HG03378 (cell line): ENCODE measurements at regions not wholly inside any gene's neighbourhood (a gene's known extent, or its start where the extent isn't known, plus 50 kb on each side); places are given as distances from the start of the nearest gene placed in this dataset.
"Not testable (repeated sequence)": the region's sequence is repeated elsewhere in the genome, so short reads cannot be mapped to it uniquely, and the experiment has no call there.

ENCODE experiments used
- ATAC-seq: cut with Tn5 transposase; IDR thresholded peaks from one replicate; pipeline ENCODE4 v1.9.1; 2021; ENCODE audit warnings: mild to moderate bottlenecking, moderate library complexity; ENCODE audit not compliant: unreplicated experiment

DNA sequence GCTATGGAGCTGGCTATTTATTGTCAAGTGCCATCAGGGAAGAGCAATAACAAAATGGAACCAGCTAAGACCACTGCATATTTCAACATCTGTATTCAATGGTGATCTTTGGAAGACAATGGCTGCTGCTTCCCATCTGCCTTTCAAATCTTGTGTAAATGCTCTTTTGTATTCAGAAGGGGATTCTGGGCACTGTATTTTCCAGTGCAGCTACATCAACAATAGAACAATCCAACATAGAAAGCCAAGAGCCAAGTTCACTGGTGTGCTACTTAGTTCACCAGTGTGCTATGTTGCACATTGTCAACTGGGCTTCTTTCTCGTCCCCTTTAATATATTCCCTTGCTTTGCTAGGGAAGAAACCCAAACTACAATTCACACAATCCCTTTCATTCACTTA is 128.8 kb upstream of the OR4E1 start:
- ATAC-seq = no peak

- ATAC-seq = no peak
Observed at GRCh38 chr14:21796916-21797315, 123.3 kb upstream of the OR4E1 start.

DNA sequence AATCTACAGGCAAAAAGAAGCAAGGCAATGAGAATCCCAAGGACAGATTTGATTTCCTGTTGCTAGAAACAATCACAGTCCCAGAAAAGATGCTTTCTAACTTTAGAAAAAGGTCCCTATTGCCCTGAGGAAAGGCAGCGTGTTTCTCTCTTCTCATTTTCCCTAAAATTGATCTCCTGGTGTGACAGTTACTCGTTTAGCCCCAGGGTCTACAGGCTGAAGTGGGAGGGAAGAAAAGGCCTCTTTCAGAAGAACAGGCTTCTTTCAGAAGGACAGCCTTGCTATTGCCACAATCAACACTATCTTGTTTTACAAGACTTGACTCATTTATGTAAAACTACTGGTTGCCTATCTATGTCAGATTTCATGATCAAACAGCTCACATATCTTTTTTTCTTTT is 121.8 kb upstream of the OR4E1 start:
- ATAC-seq = no peak

- ATAC-seq = no peak
Observed at GRCh38 chr14:21791749-21792148, 118.1 kb upstream of the OR4E1 start.

- ATAC-seq = not testable (repeated sequence)
Observed at GRCh38 chr14:21788687-21789086, 115.1 kb upstream of the OR4E1 start.

GRCh38 chr14:21787242-21787641 is 113.6 kb upstream of the OR4E1 start:
- not testable (repeated sequence) for ATAC-seq

- no peak for ATAC-seq
Observed at GRCh38 chr14:21781543-21781942, 107.9 kb upstream of the OR4E1 start.

DNA sequence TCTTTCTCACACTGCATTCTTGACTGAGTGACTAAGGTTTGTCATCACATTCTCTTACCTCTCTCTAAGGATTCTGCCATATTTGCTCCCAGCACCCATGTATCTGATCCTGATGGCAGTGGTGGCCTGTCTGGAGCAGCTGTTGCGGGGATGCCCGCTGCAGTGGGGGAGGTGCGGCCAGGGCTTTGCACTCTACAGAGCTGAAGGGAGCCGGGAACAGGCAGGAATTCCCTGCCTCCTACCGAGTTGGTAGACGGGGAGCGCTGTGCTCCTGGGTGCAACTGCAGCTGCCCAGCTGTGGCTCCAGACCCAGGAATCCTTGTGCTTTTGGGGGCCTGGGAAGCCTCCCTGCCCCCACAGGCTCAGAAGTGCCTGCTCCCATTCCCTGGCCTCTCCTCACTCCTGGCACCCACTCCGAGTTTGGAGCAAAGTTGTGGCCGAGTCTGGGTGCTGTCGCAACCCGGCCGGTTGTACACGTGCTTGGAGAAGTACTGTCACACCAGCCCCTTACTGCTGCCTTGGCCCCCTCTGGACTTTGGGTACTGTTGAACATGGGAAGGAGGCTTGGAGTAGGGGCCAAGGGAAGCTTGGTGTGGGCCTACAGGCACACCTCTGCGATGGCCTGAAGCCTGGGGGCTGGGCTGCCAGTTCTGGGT is 106.9 kb upstream of the OR4E1 start:
- no peak for ATAC-seq

DNA sequence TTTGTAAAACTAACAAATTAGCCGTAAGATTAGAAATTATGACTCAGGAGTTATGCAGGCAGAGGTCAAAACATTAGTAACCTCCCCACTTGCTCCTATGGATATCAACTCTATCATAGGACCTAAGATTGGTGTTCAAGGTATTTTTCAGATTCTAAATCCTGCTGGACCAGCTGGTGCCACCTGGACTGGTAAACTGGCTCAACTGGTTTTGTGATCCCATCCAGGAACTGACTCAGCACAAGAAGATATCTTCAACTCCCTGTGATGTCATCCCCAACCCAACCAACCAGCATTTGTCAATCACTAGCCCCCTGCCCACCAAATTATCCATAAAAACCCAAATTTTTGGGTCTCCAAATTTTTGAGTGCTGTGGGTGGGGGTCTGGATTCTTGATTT is 98.1 kb upstream of the OR4E1 start:
- ATAC-seq = no peak

DNA sequence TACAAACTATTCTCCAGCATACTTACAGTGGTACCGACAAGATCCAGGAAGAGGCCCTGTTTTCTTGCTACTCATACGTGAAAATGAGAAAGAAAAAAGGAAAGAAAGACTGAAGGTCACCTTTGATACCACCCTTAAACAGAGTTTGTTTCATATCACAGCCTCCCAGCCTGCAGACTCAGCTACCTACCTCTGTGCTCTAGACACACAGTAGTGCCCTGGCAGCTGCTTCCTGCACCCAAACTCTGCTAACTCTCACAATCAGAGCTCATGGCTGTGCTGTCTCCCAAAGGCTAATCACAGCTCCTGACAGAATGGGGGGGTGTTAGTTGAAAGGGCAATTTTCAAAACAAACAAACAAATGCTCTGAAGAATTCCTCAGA is 95.2 kb upstream of the OR4E1 start:
- no peak for ATAC-seq

- no peak for ATAC-seq
Observed at GRCh38 chr14:21768116-21768874, 94.7 kb upstream of the OR4E1 start.

GRCh38 chr14:21760360-21760759 is 86.7 kb upstream of the OR4E1 start:
- ATAC-seq = not testable (repeated sequence)

DNA sequence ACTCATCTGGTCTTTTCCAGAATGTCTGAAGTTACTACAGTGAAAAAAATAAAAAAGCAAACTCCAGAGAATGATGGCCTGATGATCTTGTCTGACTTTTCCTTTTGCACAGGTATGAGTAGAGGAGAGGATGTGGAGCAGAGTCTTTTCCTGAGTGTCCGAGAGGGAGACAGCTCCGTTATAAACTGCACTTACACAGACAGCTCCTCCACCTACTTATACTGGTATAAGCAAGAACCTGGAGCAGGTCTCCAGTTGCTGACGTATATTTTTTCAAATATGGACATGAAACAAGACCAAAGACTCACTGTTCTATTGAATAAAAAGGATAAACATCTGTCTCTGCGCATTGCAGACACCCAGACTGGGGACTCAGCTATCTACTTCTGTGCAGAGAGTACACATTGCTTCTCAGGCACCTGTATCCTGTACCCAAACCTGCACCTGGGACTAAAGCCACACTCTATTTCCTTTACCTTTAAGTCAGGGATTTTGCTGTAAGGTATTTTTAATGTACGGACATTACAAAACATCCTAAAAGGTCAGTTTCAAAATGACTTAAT is 75.8 kb upstream of the OR4E1 start:
- ATAC-seq = no peak

DNA sequence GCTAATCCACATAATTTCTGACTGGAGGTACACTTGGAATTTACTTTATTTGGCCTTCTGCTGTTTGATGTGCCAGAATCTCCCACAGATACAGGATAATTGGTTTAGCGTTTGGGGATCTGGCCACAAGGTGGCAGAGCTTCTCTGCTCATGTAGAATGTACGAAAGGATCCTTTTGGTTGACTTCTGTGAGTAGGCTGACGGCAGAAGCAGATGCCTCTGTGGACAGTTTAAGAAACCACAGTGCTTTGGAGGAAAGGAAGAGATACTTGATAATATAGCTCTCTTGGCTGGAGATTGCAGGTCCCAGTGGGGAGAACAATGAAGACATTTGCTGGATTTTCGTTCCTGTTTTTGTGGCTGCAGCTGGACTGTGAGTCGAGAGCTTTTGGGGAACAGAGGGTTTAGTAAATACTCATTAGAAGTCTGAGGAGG is 75.3 kb upstream of the OR4E1 start:
- ATAC-seq = no peak

- ATAC-seq = no peak
Observed at GRCh38 chr14:21735639-21736307, 62.2 kb upstream of the OR4E1 start.

- ATAC-seq = no peak
Observed at GRCh38 chr14:21735200-21735599, 61.6 kb upstream of the OR4E1 start.

DNA sequence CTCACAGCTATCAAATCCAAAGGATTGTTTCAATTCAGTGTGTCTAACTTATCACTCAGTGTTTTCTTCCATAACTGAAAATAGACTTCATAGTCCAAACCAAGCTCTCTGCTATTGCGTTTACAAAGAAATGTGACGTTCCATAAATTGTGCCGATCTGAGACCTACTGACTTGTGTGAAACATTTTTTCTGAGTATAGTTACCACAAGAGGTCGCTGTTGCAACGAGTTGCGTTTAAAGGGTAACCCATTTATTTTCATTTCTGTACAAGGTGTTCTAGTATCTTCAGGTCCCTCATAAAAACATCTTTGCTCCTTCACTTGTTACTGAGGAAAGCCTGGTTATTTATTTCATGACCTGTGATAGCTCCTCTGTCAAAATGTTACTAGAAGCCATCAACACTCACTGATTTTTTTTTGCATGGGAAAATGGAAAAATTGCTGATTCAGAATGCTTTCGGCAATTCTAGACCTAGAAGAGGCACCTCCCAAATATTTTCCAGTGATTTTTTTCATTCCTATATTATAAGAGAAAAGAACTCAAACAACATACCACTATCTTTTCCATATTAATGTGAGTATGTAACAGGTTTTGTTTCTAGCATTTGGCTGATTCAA is 60.9 kb upstream of the OR4E1 start:
- no peak for ATAC-seq

DNA sequence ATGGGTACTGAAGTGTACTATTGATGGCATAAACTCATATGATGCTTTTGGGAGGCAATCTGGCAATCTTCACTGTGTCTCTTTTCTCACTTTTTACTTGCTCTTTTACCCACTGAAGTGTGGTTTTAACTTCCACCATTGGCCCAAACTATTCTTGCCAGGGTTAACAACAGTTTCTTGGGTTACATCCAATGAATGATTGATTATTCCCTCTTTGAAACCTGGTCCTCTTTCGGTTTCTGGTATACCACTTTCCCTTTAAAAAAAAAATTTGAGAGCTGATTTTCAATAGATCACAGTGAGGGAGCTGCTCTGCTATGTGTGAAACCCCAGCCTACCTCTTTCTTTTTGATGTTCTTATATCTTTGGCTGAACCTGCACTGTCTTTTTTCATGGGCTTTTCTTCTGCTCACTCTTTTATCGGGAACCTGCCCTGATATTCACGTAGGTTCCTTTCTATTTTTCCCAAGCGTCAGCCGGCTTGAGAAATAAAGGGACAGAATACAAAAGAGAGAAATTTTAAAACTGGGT is 56.1 kb upstream of the OR4E1 start:
- ATAC-seq = no peak

DNA sequence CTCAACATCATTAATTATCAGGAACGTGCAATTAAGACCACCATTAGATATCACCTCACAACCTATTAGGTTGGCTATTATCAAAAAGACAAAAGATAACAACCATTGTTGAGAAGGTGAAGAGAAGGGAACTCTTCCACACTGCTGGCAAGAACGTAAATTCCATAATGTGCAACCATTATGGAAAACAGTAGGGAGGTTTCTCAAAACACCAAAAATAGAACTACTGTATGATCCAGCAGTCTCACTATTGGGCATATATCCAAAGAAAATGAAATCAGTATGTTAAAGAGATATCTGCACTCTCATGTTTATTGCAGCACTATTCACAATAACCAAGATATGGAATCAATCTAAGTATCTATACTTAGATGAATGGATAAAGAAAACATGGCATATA is 51.6 kb upstream of the OR4E1 start:
- ATAC-seq = no peak

- ATAC-seq = no peak
Observed at GRCh38 chr14:21724090-21724973, 50.7 kb upstream of the OR4E1 start.
